ENCODE measurements at regions not wholly inside any gene's neighbourhood (a gene's known extent, or its start where the extent isn't known, plus 50 kb on each side); places are given as distances from the start of the nearest gene placed in this dataset.

GRCh38 chr4:82090717-82091116 is 283.1 kb downstream of the HNRNPD start (continued):
- TF ChIP-seq JUN (IDR thresholded peaks at IDR 0.05; ENCODE audit: low read depth, low read length) (no peak), TAF1 (IDR thresholded peaks at IDR 0.05; ENCODE audit: low read depth, low read length) (no peak), HDAC6 (IDR thresholded peaks at IDR 0.05; ENCODE audit: low read depth, low read length) (no peak), CHD2 (IDR thresholded peaks at IDR 0.05; ENCODE audit: low read length) (no peak), CTBP2 (IDR thresholded peaks at IDR 0.05; ENCODE audit: borderline replicate concordance, insufficient read depth, insufficient read length, low read length) (no peak), FOSL1 (IDR thresholded peaks at IDR 0.05; ENCODE audit: insufficient read depth, low read depth, low read length) (no peak), CBX5 (IDR thresholded peaks at IDR 0.05; ENCODE audit: low read depth, low read length) (no peak), USF2 (IDR thresholded peaks at IDR 0.05; ENCODE audit: low read length) (no peak)

All from H1 (cell line).